OCI-LY7 (cell line): ENCODE measurements at regions not wholly inside any gene's neighbourhood (a gene's known extent, or its start where the extent isn't known, plus 50 kb on each side); places are given as distances from the start of the nearest gene placed in this dataset.

Experiments used
- CTCF ChIP-seq: fragments of 200-600 bp; sonication (generic); conservative IDR thresholded peaks from 2 replicates; pipeline ENCODE4 v1.5.1; 2014; ENCODE audit warnings: mild to moderate bottlenecking, antibody characterized with exemption, low read length, moderate library complexity, mixed read lengths
- EZH2phosphoT487 ChIP-seq: fragments of 200-600 bp; sonication (generic); IDR thresholded peaks from 2 replicates; pipeline ENCODE4 v1.6.1; 2018; ENCODE audit warnings: low read depth, borderline replicate concordance, mild to moderate bottlenecking, mixed run types, antibody characterized with exemption, low read length, moderate library complexity, mixed read lengths

- no peak for TF ChIP-seq CTCF
- TF ChIP-seq EZH2phosphoT487 = no peak
These were observed 144.5 kb downstream of the CYSLTR2 start for GRCh38 chr13:48798180-48798579.
